Endothelial cell (in vitro differentiated cells): ENCODE measurements at regions not wholly inside any gene's neighbourhood (a gene's known extent, or its start where the extent isn't known, plus 50 kb on each side); places are given as distances from the start of the nearest gene placed in this dataset.

Experiments used
- DNase-seq: peaks from one replicate; pipeline ENCODE4 v3.0.0; 2021; ENCODE audit warnings: low spot score
- H3K27ac Mint-ChIP-seq: one replicate; pipeline ENCODE4 v1.8.0; 2021; ENCODE audit warnings: mixed read lengths, inconsistent platforms; ENCODE audit not compliant: unreplicated experiment
- H3K27me3 Mint-ChIP-seq: one replicate; pipeline ENCODE4 v1.8.0; 2021; ENCODE audit warnings: mild to moderate bottlenecking, moderate library complexity, mixed read lengths, inconsistent platforms; ENCODE audit not compliant: unreplicated experiment
- H3K36me3 Mint-ChIP-seq: one replicate; pipeline ENCODE4 v1.8.0; 2021; ENCODE audit warnings: mild to moderate bottlenecking, low read depth, mixed read lengths, inconsistent platforms; ENCODE audit not compliant: unreplicated experiment
- H3K4me1 Mint-ChIP-seq: one replicate; pipeline ENCODE4 v1.8.0; 2021; ENCODE audit warnings: mild to moderate bottlenecking, mixed read lengths, inconsistent platforms; ENCODE audit not compliant: unreplicated experiment
- H3K4me3 Mint-ChIP-seq: one replicate; pipeline ENCODE4 v1.8.0; 2021; ENCODE audit warnings: mild to moderate bottlenecking, mixed read lengths, inconsistent platforms; ENCODE audit not compliant: unreplicated experiment
- H3K9me3 Mint-ChIP-seq: one replicate; pipeline ENCODE4 v1.8.0; 2021; ENCODE audit warnings: mixed read lengths, inconsistent platforms; ENCODE audit not compliant: unreplicated experiment
- CTCF ChIP-seq: fragments of 200-600 bp; sonication (generic); IDR thresholded peaks from one replicate; pipeline ENCODE4 v1.5.0; 2021; ENCODE audit warnings: antibody characterized with exemption; ENCODE audit not compliant: unreplicated experiment

- H3K36me3 Mint-ChIP-seq, result no peaks in the 10 kb centered on the region
- no peaks in the 10 kb centered on the region for H3K9me3 Mint-ChIP-seq
- peaks cover 4% of the 10 kb centered on the region for H3K27me3 Mint-ChIP-seq
- no peak for TF ChIP-seq CTCF
- no peak overlapping the region for H3K4me3 Mint-ChIP-seq
- no peak overlapping the region for H3K27ac Mint-ChIP-seq
- peaks cover 22% of the 10 kb centered on the region for H3K4me1 Mint-ChIP-seq
- no peak for DNase-seq
Measured at GRCh38 chr1:94656967-94657366, 115.4 kb upstream of the F3 start.

- no peak for TF ChIP-seq CTCF
- DNase-seq, result no peak
- Mint-ChIP-seq H3K27ac (no peak overlapping the region), H3K27me3 (peaks cover 4% of the 10 kb centered on the region), H3K9me3 (no peaks in the 10 kb centered on the region), H3K36me3 (no peaks in the 10 kb centered on the region), H3K4me3 (no peak overlapping the region), H3K4me1 (peaks cover 4% of the 10 kb centered on the region)
Measured at GRCh38 chr1:94654919-94655318, 113.4 kb upstream of the F3 start.

- no peak overlapping the region for H3K27ac Mint-ChIP-seq
- H3K9me3 Mint-ChIP-seq, result no peaks in the 10 kb centered on the region
- TF ChIP-seq CTCF, result no peak
- H3K27me3 Mint-ChIP-seq, result peaks cover 3% of the 10 kb centered on the region
- no peak for DNase-seq
- H3K4me1 Mint-ChIP-seq, result no peaks in the 10 kb centered on the region
- H3K4me3 Mint-ChIP-seq, result no peak overlapping the region
- H3K36me3 Mint-ChIP-seq, result no peaks in the 10 kb centered on the region
Measured at GRCh38 chr1:94654459-94654858, 112.9 kb upstream of the F3 start.

GRCh38 chr1:94654031-94654430 is 112.5 kb upstream of the F3 start:
- Mint-ChIP-seq H3K9me3 (no peaks in the 10 kb centered on the region), H3K27me3 (peaks cover 3% of the 10 kb centered on the region), H3K36me3 (no peaks in the 10 kb centered on the region), H3K27ac (no peak overlapping the region), H3K4me3 (no peak overlapping the region), H3K4me1 (no peaks in the 10 kb centered on the region)
- TF ChIP-seq CTCF, result no peak
- no peak for DNase-seq

- Mint-ChIP-seq H3K4me1 (no peaks in the 10 kb centered on the region), H3K36me3 (no peaks in the 10 kb centered on the region), H3K9me3 (no peaks in the 10 kb centered on the region), H3K27ac (no peak overlapping the region), H3K4me3 (no peak overlapping the region), H3K27me3 (peaks cover 3% of the 10 kb centered on the region)
- TF ChIP-seq CTCF, result no peak
- DNase-seq, result no peak
Measured at GRCh38 chr1:94653454-94653853, 111.9 kb upstream of the F3 start.
